ENCODE measurements at regions not wholly inside any gene's neighbourhood (a gene's known extent, or its start where the extent isn't known, plus 50 kb on each side); places are given as distances from the start of the nearest gene placed in this dataset.

- no peak overlapping the region for H3K4me3 ChIP-seq (ENCODE audit: low read depth, low read length)
- DNase-seq (ENCODE audit: low read depth): no peak
- TF ChIP-seq, protein P1, sequence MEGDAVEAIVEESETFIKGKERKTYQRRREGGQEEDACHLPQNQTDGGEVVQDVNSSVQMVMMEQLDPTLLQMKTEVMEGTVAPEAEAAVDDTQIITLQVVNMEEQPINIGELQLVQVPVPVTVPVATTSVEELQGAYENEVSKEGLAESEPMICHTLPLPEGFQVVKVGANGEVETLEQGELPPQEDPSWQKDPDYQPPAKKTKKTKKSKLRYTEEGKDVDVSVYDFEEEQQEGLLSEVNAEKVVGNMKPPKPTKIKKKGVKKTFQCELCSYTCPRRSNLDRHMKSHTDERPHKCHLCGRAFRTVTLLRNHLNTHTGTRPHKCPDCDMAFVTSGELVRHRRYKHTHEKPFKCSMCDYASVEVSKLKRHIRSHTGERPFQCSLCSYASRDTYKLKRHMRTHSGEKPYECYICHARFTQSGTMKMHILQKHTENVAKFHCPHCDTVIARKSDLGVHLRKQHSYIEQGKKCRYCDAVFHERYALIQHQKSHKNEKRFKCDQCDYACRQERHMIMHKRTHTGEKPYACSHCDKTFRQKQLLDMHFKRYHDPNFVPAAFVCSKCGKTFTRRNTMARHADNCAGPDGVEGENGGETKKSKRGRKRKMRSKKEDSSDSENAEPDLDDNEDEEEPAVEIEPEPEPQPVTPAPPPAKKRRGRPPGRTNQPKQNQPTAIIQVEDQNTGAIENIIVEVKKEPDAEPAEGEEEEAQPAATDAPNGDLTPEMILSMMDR (conservative IDR thresholded peaks at IDR 0.05; ENCODE audit: low read depth, low read length): no peak
Observed at GRCh38 chr3:13160619-13161018, 87.4 kb upstream of the IQSEC1 start.

DNA sequence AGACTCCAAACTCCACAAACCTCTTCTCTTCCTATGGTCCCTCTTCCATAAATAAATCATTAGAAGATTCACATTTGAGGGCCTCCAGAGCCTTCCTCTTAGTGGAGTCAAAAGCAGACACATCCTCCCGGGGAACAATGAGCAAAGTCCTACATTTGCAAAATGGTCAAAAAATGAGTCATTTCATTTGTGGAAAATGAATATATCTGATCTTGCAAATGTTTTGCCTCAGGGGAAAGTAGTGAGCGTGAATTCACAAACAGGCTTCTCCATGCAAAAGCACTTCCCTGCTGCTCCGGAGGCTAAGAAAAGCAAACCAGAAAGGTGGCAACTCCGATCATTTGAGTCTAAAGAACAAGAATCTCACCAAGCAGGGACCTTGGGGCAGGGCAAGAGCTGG lies 86.7 kb upstream of the IQSEC1 start:
- DNase-seq (ENCODE audit: low read depth): no peak
- no peak overlapping the region for H3K4me3 ChIP-seq (ENCODE audit: low read depth, low read length)
- TF ChIP-seq, protein P1 (conservative IDR thresholded peaks at IDR 0.05; ENCODE audit: low read depth, low read length): no peak

DNA sequence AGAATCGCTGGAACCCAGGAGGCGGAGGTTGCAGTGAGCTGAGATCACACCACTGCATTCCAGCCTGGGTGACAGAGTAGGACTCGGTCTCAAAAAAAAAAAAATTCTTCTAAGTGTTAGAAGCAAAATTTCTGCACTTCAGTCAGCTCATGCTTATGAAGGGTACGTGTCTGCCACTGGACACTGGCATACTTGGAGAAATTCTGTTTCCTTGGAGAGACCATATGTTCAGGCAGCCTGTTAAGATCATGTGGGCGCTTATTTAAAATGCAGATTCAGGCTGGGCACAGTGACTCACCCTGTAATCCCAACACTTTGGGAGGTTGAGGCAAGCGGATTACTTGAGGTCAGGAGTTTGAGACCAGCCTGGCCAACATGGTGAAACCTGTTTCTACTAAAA lies 85.6 kb upstream of the IQSEC1 start:
- no peak overlapping the region for H3K4me3 ChIP-seq (ENCODE audit: low read depth, low read length)
- TF ChIP-seq, protein P1 (conservative IDR thresholded peaks at IDR 0.05; ENCODE audit: low read depth, low read length): no peak
- DNase-seq (ENCODE audit: low read depth): no peak

- TF ChIP-seq, protein P1 (conservative IDR thresholded peaks at IDR 0.05; ENCODE audit: low read depth, low read length): no peak
Observed at GRCh38 chr3:13158408-13158807, 85.2 kb upstream of the IQSEC1 start.

DNA sequence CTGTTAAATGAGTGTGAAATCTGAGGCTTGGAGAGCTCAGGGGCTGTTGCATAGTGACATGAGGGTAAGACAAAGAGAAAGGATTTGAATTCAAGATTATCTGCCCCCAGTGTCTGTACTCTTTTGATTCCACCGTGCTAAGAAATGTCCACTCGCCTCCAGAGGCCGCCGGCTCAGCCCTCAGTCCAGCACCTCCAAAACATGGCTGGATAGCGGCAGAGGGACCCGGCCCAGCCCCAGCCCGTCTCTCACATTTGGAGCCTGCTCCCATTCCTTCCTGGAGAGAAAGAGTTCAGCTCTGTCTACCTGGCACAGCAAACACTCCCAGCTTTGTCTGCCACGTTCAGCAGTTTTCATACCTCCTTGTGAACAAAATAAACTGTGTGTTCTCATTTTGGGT lies 84.8 kb upstream of the IQSEC1 start:
- H3K4me3 ChIP-seq (ENCODE audit: low read depth, low read length): no peak overlapping the region
- TF ChIP-seq, protein P1 (conservative IDR thresholded peaks at IDR 0.05; ENCODE audit: low read depth, low read length): no peak
- DNase-seq (ENCODE audit: low read depth): no peak

More at GRCh38 chr3:13158408-13158807, 85.2 kb upstream of the IQSEC1 start:
- DNase-seq (ENCODE audit: low read depth): no peak
- no peak overlapping the region for H3K4me3 ChIP-seq (ENCODE audit: low read depth, low read length)

- DNase-seq (ENCODE audit: low read depth): no peak
- H3K4me3 ChIP-seq (ENCODE audit: low read depth, low read length): no peak overlapping the region
- TF ChIP-seq, protein P1 (conservative IDR thresholded peaks at IDR 0.05; ENCODE audit: low read depth, low read length): no peak
Observed at GRCh38 chr3:13152826-13153710, 79.8 kb upstream of the IQSEC1 start.

DNA sequence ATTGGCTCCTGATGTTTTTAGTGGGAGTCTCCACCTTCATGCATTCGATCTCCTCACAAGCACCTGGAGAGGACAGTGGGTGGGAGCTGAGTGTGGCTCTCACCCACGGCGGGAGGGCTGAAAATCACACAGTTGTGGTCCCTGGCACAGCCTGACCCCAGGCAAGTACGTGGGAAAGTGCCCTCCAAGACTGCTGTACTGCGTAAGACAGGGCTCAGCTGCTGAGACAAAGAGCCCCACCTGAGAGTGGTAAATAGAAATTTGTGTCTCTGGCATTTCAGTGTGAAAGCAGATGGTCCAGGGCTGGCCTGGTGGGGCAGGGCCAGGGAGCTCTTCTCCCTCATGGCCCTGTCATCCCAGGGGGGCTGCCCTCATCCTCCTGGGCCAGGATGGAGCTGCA lies 77.4 kb upstream of the IQSEC1 start:
- no peak for DNase-seq (ENCODE audit: low read depth)
- TF ChIP-seq, protein P1 (conservative IDR thresholded peaks at IDR 0.05; ENCODE audit: low read depth, low read length): no peak
- no peak overlapping the region for H3K4me3 ChIP-seq (ENCODE audit: low read depth, low read length)
